Activated CD8-positive, alpha-beta memory T cell treated with anti-CD3 and anti-CD28 coated beads for 36 hours (primary cell): ENCODE measurements at regions not wholly inside any gene's neighbourhood (a gene's known extent, or its start where the extent isn't known, plus 50 kb on each side); places are given as distances from the start of the nearest gene placed in this dataset.

Experiments
- CTCF ChIA-PET: fragments of 350-600 bp; sonication (Branson Sonifier 250); formaldehyde crosslinking; loops from one replicate; lab custom pipeline; 2021; ENCODE audit warnings: antibody characterized with exemption; lab: Charles Lee
- POLR2A ChIA-PET: fragments of 350-600 bp; sonication (Branson Sonifier 250); formaldehyde crosslinking; loops from one replicate; lab custom pipeline; 2021; ENCODE audit warnings: antibody characterized with exemption; lab: Charles Lee

GRCh38 chr9:16090907-16091629 is 538.2 kb downstream of the CCDC171 start:
- CTCF ChIA-PET, result no interaction called here
- POLR2A ChIA-PET, result no interaction called here

- CTCF ChIA-PET, result no interaction called here
Observed at GRCh38 chr9:16092142-16093091, 539.6 kb downstream of the CCDC171 start.

GRCh38 chr9:16098306-16098705 is 545.5 kb downstream of the CCDC171 start:
- CTCF ChIA-PET, result no interaction called here
- POLR2A ChIA-PET, result no interaction called here

More at GRCh38 chr9:16092142-16093091, 539.6 kb downstream of the CCDC171 start:
- POLR2A ChIA-PET, result no interaction called here

GRCh38 chr9:16099732-16100536 is 547.1 kb downstream of the CCDC171 start:
- ChIA-PET CTCF (no interaction called here), POLR2A (no interaction called here)

- POLR2A ChIA-PET, result no interaction called here
- CTCF ChIA-PET, result no interaction called here
Observed at GRCh38 chr9:16100537-16101091, 547.8 kb downstream of the CCDC171 start.

- CTCF ChIA-PET, result no interaction called here
- POLR2A ChIA-PET, result no interaction called here
Observed at GRCh38 chr9:16102154-16102553, 549.3 kb downstream of the CCDC171 start.

GRCh38 chr9:16103620-16104397 is 551.0 kb downstream of the CCDC171 start:
- POLR2A ChIA-PET, result no interaction called here
- CTCF ChIA-PET, result no interaction called here

GRCh38 chr9:16105168-16106020 is 552.6 kb downstream of the CCDC171 start:
- POLR2A ChIA-PET, result no interaction called here
- CTCF ChIA-PET, result no interaction called here

- POLR2A ChIA-PET, result no interaction called here
- CTCF ChIA-PET, result no interaction called here
Observed at GRCh38 chr9:16106021-16106571, 553.3 kb downstream of the CCDC171 start.

GRCh38 chr9:16112116-16112515 is 559.3 kb downstream of the CCDC171 start:
- POLR2A ChIA-PET, result no interaction called here
- CTCF ChIA-PET, result no interaction called here

- CTCF ChIA-PET, result no interaction called here
- POLR2A ChIA-PET, result no interaction called here
Observed at GRCh38 chr9:16115994-16116393, 563.2 kb downstream of the CCDC171 start.

- CTCF ChIA-PET, result no interaction called here
- POLR2A ChIA-PET, result no interaction called here
Observed at GRCh38 chr9:16118043-16118442, 565.2 kb downstream of the CCDC171 start.

- CTCF ChIA-PET, result no interaction called here
Observed at GRCh38 chr9:16119261-16120230, 566.7 kb downstream of the CCDC171 start.

GRCh38 chr9:16120231-16120641 is 567.4 kb downstream of the CCDC171 start:
- ChIA-PET POLR2A (no interaction called here), CTCF (no interaction called here)

More at GRCh38 chr9:16119261-16120230, 566.7 kb downstream of the CCDC171 start:
- POLR2A ChIA-PET, result no interaction called here

- ChIA-PET POLR2A (no interaction called here), CTCF (no interaction called here)
Observed at GRCh38 chr9:16120727-16121126, 567.9 kb downstream of the CCDC171 start.

GRCh38 chr9:16121168-16121567 is 568.3 kb downstream of the CCDC171 start:
- POLR2A ChIA-PET, result no interaction called here
- CTCF ChIA-PET, result no interaction called here
